AG04450 (cell line): ENCODE measurements at regions not wholly inside any gene's neighbourhood (a gene's known extent, or its start where the extent isn't known, plus 50 kb on each side); places are given as distances from the start of the nearest gene placed in this dataset. TPM values are rescaled to one million over a fixed set of nuclear protein-coding genes. Genes with fewer than 3 reads are reported as not detected.

Experiments used
- CTCF ChIA-PET: fragments of 300-600, 350-600 bp; formaldehyde crosslinking; extraction: SDS; loops from one replicate; lab custom pipeline; 2022; ENCODE audit warnings: antibody characterized with exemption, inconsistent platforms; lab: Charles Lee
- POLR2A ChIA-PET: fragments of 350-600 bp; formaldehyde crosslinking; extraction: SDS; loops from one replicate; lab custom pipeline; 2021; ENCODE audit warnings: antibody characterized with exemption, inconsistent platforms; lab: Yijun Ruan, JAX
- DNase-seq: peaks from one replicate; pipeline ENCODE4 v3.0.0-alpha.2; 2011; ENCODE audit warnings: low read depth, low spot score
- H3K27ac ChIP-seq: one replicate; pipeline ENCODE4 v1.5.1; 2012; ENCODE audit warnings: low read depth, low read length, control low read depth
- H3K27me3 ChIP-seq: one replicate; pipeline ENCODE4 v1.6.0; 2012; ENCODE audit warnings: low read length; ENCODE audit not compliant: control insufficient read depth, insufficient read depth
- H3K4me3 ChIP-seq: 2 replicates; pipeline ENCODE4 v1.5.1; 2011; ENCODE audit warnings: mild to moderate bottlenecking, low read depth, low read length, control low read depth
- H3K9me3 ChIP-seq: 2 replicates; pipeline ENCODE4 v1.5.1; 2012; ENCODE audit warnings: low read length; ENCODE audit not compliant: control insufficient read depth, insufficient read depth
- small RNA-seq: library from RNA; depleted of rRNA; stranded (forward); fragments of <200 nt; gene quantifications from one replicate; pipeline ENCODE3, GENCODE V24; 2012; ENCODE audit warnings: low read depth; ENCODE audit not compliant: insufficient read length
- TF ChIP-seq, protein P1 (sequence below): IDR thresholded peaks from 2 replicates; pipeline ENCODE4 v1.5.1; 2011; ENCODE audit warnings: low read depth, low read length, control low read depth, inconsistent platforms

DNA sequence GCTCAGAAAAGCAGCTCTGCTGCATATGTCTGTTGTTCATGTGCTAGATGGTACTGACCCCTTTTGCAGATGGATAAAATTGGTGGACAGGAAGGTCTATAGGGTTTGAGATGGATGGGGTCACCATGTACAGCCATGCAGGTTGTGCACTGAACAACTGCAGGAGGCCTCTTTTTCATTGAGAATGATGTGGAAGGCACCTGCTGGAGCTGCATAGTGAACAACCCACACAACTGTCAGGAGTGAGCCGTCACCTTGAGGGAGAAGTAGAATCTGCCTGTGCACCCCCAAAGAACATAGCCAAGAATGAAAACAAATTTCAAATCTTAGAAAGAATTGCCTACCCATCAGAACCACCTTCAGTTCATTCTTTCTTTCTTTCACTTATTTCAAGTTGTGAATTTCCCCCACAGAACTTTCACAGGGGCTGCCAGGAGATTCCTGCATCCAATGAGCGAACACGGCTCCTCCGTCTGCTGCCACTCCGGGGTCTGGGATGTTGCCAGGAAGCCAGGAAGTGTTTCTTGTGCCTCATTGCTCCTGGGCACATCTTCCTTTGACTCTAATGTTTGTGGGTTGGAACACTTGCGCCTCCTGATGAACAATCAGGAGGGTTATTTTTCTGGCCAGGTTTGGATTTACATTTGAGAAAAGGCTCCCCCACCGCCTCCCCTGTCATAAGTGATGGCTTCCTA is 53.7 kb upstream of the DOCK1 start:
- Histone ChIP-seq H3K27me3 (peaks cover 3% of the 10 kb centered on the region), H3K9me3 (no peaks in the 10 kb centered on the region), H3K27ac (no peak overlapping the region), H3K4me3 (no peak overlapping the region)
- DNase-seq, result no peak
- POLR2A ChIA-PET, result no interaction called here
- CTCF ChIA-PET, result no interaction called here
- TF ChIP-seq, protein P1, sequence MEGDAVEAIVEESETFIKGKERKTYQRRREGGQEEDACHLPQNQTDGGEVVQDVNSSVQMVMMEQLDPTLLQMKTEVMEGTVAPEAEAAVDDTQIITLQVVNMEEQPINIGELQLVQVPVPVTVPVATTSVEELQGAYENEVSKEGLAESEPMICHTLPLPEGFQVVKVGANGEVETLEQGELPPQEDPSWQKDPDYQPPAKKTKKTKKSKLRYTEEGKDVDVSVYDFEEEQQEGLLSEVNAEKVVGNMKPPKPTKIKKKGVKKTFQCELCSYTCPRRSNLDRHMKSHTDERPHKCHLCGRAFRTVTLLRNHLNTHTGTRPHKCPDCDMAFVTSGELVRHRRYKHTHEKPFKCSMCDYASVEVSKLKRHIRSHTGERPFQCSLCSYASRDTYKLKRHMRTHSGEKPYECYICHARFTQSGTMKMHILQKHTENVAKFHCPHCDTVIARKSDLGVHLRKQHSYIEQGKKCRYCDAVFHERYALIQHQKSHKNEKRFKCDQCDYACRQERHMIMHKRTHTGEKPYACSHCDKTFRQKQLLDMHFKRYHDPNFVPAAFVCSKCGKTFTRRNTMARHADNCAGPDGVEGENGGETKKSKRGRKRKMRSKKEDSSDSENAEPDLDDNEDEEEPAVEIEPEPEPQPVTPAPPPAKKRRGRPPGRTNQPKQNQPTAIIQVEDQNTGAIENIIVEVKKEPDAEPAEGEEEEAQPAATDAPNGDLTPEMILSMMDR, result no peak

DNA sequence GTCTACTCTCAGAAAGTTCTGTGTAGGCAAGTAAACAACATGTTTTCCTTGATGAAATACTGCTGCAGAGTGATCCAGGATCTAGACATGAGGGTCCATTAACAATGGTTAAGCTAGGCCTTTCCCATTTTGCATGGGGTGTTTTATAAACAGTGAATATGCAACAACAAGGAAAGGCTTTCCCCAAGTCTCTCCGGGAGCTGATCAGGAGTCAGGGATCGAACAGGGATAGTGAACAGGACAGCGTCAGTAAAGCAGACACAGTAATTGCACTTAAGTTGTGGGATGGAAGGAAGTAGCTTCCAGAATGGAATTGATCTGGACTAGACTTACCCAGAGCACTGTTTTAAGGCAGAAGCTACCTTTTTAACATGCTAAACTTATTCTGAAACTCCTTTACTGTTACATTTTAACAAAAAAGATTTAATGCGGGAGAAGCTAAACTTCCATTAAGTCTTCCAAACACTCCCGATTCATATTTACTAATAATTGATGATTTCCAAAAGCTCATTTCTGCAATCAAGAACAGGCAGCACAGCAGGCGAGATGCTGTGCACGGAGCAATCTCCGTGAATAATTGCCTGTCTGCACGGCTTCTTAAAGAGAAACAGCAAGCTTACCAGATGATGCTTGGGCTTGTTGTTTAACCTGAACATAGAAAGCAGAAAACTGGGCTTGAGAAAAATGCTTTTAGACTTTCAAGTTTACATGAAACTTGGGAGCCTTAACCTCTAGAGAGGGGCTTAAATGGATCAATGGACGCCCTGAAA is 50.3 kb upstream of the DOCK1 start:
- CTCF ChIA-PET, result no interaction called here
- Histone ChIP-seq H3K4me3 (no peak overlapping the region), H3K27me3 (peaks cover 7% of the 10 kb centered on the region), H3K9me3 (peaks cover 4% of the 10 kb centered on the region), H3K27ac (no peak overlapping the region)
- TF ChIP-seq, protein P1, result no peak
- DNase-seq, result no peak
- POLR2A ChIA-PET, result no interaction called here

Small RNA genes in the stretch of these regions (small RNA-seq; reads per million reads assigned to genes)
- gene RF00271, result not detected
